ENCODE measurements at regions not wholly inside any gene's neighbourhood (a gene's known extent, or its start where the extent isn't known, plus 50 kb on each side); places are given as distances from the start of the nearest gene placed in this dataset.

DNA sequence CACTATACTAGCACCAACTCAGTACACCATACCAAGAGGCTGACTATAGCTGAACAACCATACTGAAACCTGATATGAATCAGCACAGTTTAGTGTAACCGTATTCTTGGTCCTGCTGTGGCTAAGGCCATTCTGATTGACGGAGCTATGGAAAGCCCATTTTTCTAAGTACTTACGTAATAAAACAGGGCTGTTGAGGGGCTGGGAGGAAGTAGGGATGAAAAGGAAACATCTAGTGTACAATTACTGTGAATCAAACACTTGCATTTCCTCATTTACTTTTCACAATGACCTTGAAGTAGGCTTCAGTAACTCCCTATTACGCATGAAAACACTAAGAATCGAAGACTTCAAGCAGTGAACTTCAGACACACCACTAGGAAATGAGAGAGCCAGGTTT, 198.2 kb downstream of the BTG1 start:
- peaks cover 8% of the 10 kb centered on the region for H3K4me1 Mint-ChIP-seq (ENCODE audit: low read depth)
- no peaks in the 10 kb centered on the region for H3K9me3 Mint-ChIP-seq
- no peak overlapping the region for H3K27ac Mint-ChIP-seq
- no peak overlapping the region for H3K4me3 Mint-ChIP-seq
- intact Hi-C loops (cut with micrococcal nuclease) = no loop called here
- H3K27me3 Mint-ChIP-seq = peaks cover 9% of the 10 kb centered on the region
- H3K36me3 Mint-ChIP-seq (ENCODE audit: low read depth) = no peaks in the 10 kb centered on the region

DNA sequence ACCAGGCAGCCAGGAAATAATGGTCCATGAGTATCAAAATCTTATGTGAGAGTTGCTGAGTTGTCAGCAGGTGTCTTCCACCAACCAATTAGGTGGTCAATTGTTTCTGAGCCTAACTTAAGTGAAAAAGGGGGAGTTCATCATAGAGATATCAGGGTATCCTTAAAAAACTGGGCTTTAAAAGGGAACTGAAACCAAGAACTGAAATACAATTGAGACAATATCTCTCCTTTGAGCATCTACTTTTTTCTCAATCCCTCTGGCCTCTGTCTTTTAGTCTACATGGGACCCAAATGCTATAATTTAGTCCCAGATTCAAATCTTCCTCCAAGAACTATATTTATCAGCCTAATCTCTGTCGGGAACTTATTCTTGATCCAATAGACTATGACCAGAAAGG, 201.0 kb downstream of the BTG1 start:
- Mint-ChIP-seq H3K27ac (no peak overlapping the region), H3K4me1 (ENCODE audit: low read depth) (peaks cover 17% of the 10 kb centered on the region), H3K9me3 (peaks cover 7% of the 10 kb centered on the region), H3K36me3 (ENCODE audit: low read depth) (no peaks in the 10 kb centered on the region), H3K27me3 (peaks cover 11% of the 10 kb centered on the region), H3K4me3 (no peak overlapping the region)
- intact Hi-C loops (cut with micrococcal nuclease) = no loop called here

DNA sequence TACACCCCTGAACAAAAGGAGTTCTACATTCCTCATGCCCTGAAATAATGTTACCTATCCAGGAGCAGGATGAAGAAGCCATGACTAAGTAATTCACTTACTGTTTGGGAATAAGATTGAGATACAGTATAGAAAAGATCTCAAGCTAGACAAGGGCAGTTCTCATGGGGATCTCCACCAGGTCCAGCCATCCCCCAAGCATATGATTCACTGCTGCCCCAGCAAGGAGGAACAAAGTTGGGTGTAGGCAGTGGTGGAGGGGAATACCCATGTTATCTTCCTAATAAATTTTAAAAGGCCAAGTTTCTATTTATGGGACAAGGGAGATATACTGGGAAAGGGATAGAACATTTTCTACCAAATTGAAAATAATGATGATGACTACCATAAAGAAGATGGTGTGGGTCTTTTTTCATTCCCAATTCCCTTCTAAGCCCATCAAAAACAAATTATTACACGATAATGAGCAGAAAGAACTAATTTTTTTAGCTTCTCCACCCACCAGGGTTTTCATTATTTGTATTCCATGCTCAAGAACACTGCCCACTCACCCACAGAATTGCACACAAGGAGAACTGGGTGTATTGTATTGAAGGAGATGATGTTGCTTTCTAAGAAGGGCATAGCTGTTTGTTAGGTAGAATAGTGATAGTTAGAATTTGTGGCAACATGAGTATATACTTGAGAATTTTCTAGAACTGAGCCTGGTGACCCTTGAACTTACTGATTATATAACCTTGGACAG, 204.6 kb downstream of the BTG1 start:
- Mint-ChIP-seq H3K27ac (no peak overlapping the region), H3K4me3 (no peak overlapping the region)
- intact Hi-C loops (cut with micrococcal nuclease) = no loop called here

DNA sequence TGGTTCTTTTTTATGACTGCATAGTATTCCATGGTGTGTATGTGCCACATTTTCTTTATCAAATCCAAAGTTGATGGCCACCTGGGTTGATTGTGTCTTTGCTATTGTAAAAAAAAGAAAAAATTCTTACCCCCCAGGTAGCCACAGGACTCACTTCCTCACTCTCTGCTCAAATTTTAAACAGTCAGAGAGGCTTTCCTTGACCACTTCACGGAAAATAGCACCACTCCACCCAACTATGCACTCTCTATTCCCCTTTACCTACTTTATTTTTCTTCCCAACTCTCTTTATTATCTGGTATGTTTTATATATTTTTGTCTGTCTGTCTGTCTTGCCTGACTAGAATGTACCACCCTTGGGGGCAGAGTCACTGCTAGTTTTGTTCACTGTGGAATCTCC, 205.3 kb downstream of the BTG1 start:
- intact Hi-C loops (cut with micrococcal nuclease) = no loop called here
- Mint-ChIP-seq H3K27me3 (peaks cover 10% of the 10 kb centered on the region), H3K9me3 (peaks cover 7% of the 10 kb centered on the region), H3K27ac (no peak overlapping the region), H3K4me3 (no peak overlapping the region), H3K4me1 (ENCODE audit: low read depth) (peaks cover 24% of the 10 kb centered on the region), H3K36me3 (ENCODE audit: low read depth) (no peaks in the 10 kb centered on the region)

More for the DNA sequence above, 204.6 kb downstream of the BTG1 start:
- Mint-ChIP-seq H3K9me3 (peaks cover 7% of the 10 kb centered on the region), H3K4me1 (ENCODE audit: low read depth) (peaks cover 21% of the 10 kb centered on the region), H3K36me3 (ENCODE audit: low read depth) (no peaks in the 10 kb centered on the region), H3K27me3 (peaks cover 14% of the 10 kb centered on the region)

DNA sequence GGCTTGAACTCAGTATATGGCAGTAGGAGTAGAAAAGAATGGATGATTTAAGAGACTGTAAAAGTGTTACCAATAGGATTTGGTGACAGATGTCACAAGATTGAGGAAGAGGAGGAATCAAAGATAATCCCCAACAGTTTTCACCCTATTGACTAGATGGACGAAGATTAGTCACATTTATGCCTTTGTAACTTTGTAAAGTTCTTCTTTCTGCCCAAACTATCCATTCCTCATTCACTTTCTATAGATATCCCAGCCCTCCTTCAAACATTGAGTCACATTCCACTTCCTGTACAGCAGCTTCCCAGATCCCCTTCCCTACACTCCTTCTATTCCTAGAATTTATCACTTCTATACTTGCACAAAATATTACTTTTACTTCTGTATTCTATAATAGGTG, 207.9 kb downstream of the BTG1 start:
- Mint-ChIP-seq H3K27ac (no peak overlapping the region), H3K36me3 (ENCODE audit: low read depth) (no peaks in the 10 kb centered on the region), H3K4me1 (ENCODE audit: low read depth) (peaks cover 26% of the 10 kb centered on the region), H3K27me3 (peaks cover 7% of the 10 kb centered on the region), H3K4me3 (no peak overlapping the region), H3K9me3 (peaks cover 7% of the 10 kb centered on the region)
- intact Hi-C loops (cut with micrococcal nuclease) = no loop called here

DNA sequence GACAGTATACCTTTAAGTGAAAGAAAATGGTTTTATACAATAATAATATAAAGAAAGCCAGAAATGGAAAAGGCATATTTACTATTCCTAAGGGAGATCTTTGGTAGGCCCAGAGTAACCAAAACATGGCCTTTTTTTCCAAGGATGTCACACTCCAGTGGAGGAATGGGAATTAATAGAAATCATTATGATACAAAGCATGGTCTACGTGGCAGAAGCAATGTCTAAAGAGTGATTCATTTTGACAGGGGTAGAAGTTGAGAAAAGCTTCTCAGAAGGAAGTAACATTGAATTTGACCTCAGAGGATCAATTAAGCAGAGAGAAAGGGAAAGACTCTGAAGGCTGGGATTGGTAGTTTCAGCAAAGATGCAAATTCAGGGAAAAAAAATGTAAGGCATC, 208.6 kb downstream of the BTG1 start:
- H3K27ac Mint-ChIP-seq = no peak overlapping the region
- H3K4me1 Mint-ChIP-seq (ENCODE audit: low read depth) = peaks cover 26% of the 10 kb centered on the region
- no peaks in the 10 kb centered on the region for H3K36me3 Mint-ChIP-seq (ENCODE audit: low read depth)
- no peak overlapping the region for H3K4me3 Mint-ChIP-seq
- intact Hi-C loops (cut with micrococcal nuclease) = no loop called here
- peaks cover 4% of the 10 kb centered on the region for H3K27me3 Mint-ChIP-seq
- H3K9me3 Mint-ChIP-seq = peaks cover 7% of the 10 kb centered on the region

DNA sequence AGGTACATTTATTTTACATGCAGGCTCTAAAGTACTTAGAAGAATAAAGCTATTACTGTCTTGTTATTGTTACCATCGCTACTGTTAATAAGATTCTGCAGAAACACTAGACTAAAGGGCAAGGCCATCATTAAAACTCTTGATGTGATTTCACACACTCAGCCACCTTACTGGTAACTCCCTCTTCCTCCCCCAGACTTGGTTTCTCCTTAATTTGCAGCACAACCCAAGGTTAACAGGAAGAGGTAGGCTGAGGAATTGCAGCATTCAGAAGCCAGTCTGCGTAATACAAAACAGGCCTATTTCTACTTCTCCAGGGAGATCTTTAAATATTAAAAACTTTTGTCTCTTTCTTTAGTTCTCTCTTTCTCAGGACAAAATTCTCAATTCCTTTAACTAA, 210.3 kb downstream of the BTG1 start:
- Mint-ChIP-seq H3K27me3 (peaks cover 4% of the 10 kb centered on the region), H3K36me3 (ENCODE audit: low read depth) (no peaks in the 10 kb centered on the region), H3K27ac (no peak overlapping the region), H3K4me3 (no peak overlapping the region), H3K4me1 (ENCODE audit: low read depth) (peaks cover 16% of the 10 kb centered on the region), H3K9me3 (peaks cover 4% of the 10 kb centered on the region)
- intact Hi-C loops (cut with micrococcal nuclease) = no loop called here

DNA sequence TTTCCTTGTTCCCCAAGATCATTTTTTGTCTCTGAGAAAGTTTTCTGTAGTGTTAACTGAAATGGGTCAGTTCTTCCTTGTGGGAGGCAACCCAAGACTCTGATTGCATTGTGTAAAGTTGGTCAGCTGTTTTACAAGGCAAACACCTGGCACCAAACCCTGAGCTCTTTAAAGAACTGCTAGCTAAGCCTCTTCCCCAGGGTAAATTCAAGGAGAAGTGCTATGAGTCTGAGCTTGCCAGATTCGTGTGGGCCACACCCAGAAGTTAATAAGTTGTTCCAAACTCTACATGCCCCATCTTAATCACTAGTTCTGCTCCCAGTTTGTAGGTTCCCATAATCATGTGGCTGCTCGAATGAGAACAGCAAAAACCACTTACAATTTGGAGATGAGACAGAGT, 214.5 kb downstream of the BTG1 start:
- no peak overlapping the region for H3K4me3 Mint-ChIP-seq
- no peak overlapping the region for H3K27ac Mint-ChIP-seq

DNA sequence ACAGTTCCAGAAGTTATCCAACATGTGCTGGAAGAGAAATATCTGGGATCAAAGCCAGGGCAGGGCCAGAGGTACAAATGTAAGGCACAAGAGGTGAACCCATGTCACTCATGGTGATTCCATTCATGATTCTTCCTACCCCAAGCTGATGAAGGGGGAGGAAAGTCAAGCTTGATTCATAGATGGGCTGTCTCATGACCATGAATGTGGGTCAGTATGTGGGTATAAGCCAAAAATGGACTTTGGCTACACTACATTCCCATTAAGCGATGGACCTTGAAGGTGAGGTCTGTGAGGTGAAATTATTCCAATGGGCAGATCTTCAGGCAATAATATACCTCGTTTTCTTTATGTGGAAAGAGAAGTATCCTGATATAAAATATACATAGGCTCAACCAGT, 217.1 kb downstream of the BTG1 start:
- no peak overlapping the region for H3K4me3 Mint-ChIP-seq
- no peaks in the 10 kb centered on the region for H3K36me3 Mint-ChIP-seq (ENCODE audit: low read depth)
- H3K27me3 Mint-ChIP-seq = no peaks in the 10 kb centered on the region
- peaks cover 9% of the 10 kb centered on the region for H3K9me3 Mint-ChIP-seq
- no peak overlapping the region for H3K27ac Mint-ChIP-seq
- no peaks in the 10 kb centered on the region for H3K4me1 Mint-ChIP-seq (ENCODE audit: low read depth)
- intact Hi-C loops (cut with micrococcal nuclease) = no loop called here

More for the DNA sequence above, 214.5 kb downstream of the BTG1 start:
- intact Hi-C loops (cut with micrococcal nuclease) = no loop called here
- no peaks in the 10 kb centered on the region for H3K27me3 Mint-ChIP-seq
- peaks cover 4% of the 10 kb centered on the region for H3K4me1 Mint-ChIP-seq (ENCODE audit: low read depth)
- no peaks in the 10 kb centered on the region for H3K36me3 Mint-ChIP-seq (ENCODE audit: low read depth)
- no peaks in the 10 kb centered on the region for H3K9me3 Mint-ChIP-seq

DNA sequence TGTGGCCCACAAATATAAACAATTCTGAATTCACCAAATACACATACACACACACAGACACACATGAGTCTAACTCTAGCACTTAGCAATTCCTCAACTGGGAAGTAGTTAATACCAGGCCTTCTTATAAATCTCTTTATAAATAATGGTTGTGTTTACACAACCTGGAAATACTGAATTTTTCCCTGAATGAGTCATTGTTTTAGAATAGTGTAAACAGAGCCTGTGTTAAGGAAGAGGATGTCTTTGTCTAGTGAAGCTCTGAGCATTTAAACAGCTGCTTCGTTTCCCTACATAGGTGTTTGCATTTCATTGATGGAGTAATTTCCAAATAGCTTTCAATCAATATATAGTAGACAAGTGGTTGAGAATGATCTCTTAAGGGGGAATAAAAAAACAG, 218.8 kb downstream of the BTG1 start:
- H3K4me1 Mint-ChIP-seq (ENCODE audit: low read depth) = no peaks in the 10 kb centered on the region
- intact Hi-C loops (cut with micrococcal nuclease) = no loop called here
- no peaks in the 10 kb centered on the region for H3K36me3 Mint-ChIP-seq (ENCODE audit: low read depth)
- no peak overlapping the region for H3K27ac Mint-ChIP-seq
- H3K27me3 Mint-ChIP-seq = no peaks in the 10 kb centered on the region
- H3K4me3 Mint-ChIP-seq = no peak overlapping the region
- H3K9me3 Mint-ChIP-seq = peaks cover 17% of the 10 kb centered on the region

DNA sequence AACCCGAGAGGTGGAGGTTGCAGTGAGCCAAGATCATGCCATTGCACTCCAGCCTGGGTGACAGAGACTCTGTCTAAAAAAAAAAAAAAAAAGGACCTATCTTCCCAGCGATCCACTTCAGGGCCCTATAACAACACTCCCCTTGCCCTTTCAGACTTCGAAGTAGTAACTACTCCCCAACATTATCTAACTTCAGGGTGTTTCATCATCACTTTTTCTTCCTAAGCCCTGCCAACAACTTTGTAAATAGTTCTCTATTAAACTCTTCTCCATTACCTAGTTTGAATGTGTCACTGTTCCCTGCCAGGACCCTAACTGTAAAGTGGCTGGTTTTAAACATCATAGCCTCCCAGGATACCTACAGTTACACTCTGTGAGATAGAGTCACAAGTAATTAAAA, 220.8 kb downstream of the BTG1 start:
- peaks cover 17% of the 10 kb centered on the region for H3K9me3 Mint-ChIP-seq
- H3K27me3 Mint-ChIP-seq = no peaks in the 10 kb centered on the region
- H3K36me3 Mint-ChIP-seq (ENCODE audit: low read depth) = no peaks in the 10 kb centered on the region
- H3K4me1 Mint-ChIP-seq (ENCODE audit: low read depth) = peaks cover 7% of the 10 kb centered on the region
- H3K27ac Mint-ChIP-seq = no peak overlapping the region
- H3K4me3 Mint-ChIP-seq = no peak overlapping the region
- intact Hi-C loops (cut with micrococcal nuclease) = no loop called here

DNA sequence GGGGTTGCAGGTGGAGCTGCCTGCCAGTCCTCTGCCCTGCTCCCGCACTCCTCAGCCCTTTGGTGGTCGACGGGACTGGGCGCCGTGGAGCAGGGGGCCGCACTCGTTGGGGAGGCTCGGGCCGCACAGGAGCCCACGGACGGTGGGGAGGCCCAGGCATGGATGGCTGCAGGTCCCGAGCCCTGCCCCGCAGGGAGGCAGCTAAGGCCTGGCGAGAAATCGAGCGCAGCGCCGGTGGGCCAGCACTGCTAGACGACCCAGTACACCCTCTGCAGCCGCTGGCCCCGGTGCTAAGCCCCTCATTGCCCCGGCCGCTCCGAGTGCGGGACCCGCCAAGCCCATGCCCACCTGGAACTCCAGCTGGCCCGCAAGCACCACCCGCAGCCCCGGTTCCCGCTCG, 221.8 kb downstream of the BTG1 start:
- peaks cover 7% of the 10 kb centered on the region for H3K4me1 Mint-ChIP-seq (ENCODE audit: low read depth)
- no peaks in the 10 kb centered on the region for H3K36me3 Mint-ChIP-seq (ENCODE audit: low read depth)
- peaks cover 17% of the 10 kb centered on the region for H3K9me3 Mint-ChIP-seq
- intact Hi-C loops (cut with micrococcal nuclease) = no loop called here
- no peak overlapping the region for H3K27ac Mint-ChIP-seq
- H3K4me3 Mint-ChIP-seq = no peak overlapping the region
- H3K27me3 Mint-ChIP-seq = no peaks in the 10 kb centered on the region

DNA sequence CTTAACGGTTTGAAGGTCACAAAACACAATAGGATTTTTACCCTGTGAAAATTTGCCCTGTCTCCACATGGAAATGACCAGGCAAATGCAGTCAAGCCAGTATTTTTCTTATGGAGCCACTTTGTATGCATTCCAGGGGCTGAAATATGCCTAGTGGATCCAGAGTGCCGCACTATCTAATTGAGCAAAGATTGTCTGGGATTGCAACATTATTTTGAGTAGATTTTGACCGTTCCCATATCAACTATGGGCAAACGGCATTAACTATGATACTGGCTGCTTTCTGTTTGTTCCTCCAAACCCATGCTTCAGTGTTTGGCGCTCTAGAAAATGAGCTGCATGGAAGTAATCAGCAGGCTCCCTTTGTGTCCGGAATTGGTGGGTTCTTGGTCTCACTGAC, 223.0 kb downstream of the BTG1 start:
- intact Hi-C loops (cut with micrococcal nuclease) = no loop called here
- Mint-ChIP-seq H3K27ac (no peak overlapping the region), H3K4me1 (ENCODE audit: low read depth) (peaks cover 7% of the 10 kb centered on the region), H3K27me3 (no peaks in the 10 kb centered on the region), H3K36me3 (ENCODE audit: low read depth) (no peaks in the 10 kb centered on the region), H3K9me3 (peaks cover 17% of the 10 kb centered on the region), H3K4me3 (no peak overlapping the region)

DNA sequence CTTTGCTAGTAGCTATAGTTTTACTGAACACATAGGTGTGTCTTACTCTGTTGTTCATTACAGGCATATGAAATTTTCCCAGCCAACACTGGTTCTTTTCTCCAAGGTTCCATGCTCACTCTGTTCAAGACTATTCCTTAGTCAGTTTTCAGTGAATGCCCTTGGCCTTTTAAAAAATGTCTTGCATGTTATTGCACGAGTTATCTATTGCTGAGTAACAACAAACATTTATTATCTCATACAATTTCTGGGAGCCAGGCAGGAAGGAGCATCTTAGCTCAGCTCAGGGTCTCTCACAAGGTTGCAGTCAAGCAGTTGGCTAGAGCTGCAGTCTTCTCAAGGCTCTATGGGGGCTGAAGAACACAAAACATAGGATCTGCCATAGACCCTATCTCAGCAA, 223.5 kb downstream of the BTG1 start:
- H3K27ac Mint-ChIP-seq = no peak overlapping the region

DNA sequence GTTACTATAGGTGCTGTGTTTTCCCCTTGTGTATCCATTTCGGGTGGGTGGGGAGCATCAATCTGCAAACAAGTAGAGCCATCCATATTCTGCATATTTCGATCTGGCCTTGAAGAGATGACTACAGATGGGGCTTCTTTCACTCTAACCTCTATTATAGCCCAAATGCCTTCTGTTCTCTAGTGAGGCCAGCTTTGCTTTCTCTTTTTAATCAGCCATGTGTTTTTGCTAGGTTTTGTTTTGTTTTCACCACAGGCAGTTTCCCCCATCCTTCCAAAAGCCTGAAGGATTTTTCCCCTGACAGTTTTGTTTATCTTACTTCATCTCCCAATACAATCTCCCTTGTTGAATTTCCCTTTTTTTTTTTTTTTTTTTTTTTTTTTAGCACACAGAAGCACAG, 224.1 kb downstream of the BTG1 start:
- H3K4me1 Mint-ChIP-seq (ENCODE audit: low read depth) = peaks cover 7% of the 10 kb centered on the region
- no peaks in the 10 kb centered on the region for H3K36me3 Mint-ChIP-seq (ENCODE audit: low read depth)
- intact Hi-C loops (cut with micrococcal nuclease) = no loop called here
- no peak overlapping the region for H3K4me3 Mint-ChIP-seq
- H3K27me3 Mint-ChIP-seq = no peaks in the 10 kb centered on the region
- peaks cover 17% of the 10 kb centered on the region for H3K9me3 Mint-ChIP-seq
- no peak overlapping the region for H3K27ac Mint-ChIP-seq

More for the DNA sequence above, 223.5 kb downstream of the BTG1 start:
- peaks cover 17% of the 10 kb centered on the region for H3K9me3 Mint-ChIP-seq
- peaks cover 7% of the 10 kb centered on the region for H3K4me1 Mint-ChIP-seq (ENCODE audit: low read depth)
- H3K27me3 Mint-ChIP-seq = no peaks in the 10 kb centered on the region
- H3K4me3 Mint-ChIP-seq = no peak overlapping the region
- H3K36me3 Mint-ChIP-seq (ENCODE audit: low read depth) = no peaks in the 10 kb centered on the region
- intact Hi-C loops (cut with micrococcal nuclease) = no loop called here
